Adrenal gland (tissue), 5 donors: ENCODE measurements at regions not wholly inside any gene's neighbourhood (a gene's known extent, or its start where the extent isn't known, plus 50 kb on each side); places are given as distances from the start of the nearest gene placed in this dataset.

Experiments used
- CTCF ChIP-seq, 6 experiments: fragments of 450-650 bp in 4 of 6; fragments of 200-600 bp in 2 of 6; sonication (generic) in 1 of 6; IDR thresholded peaks; 1 replicate in 5 of 6; 2 replicates in 1 of 6; pipeline versions ENCODE4 v1.5.1 to v1.8.0; 2016 to 2021; ENCODE audit warnings: antibody characterized with exemption in 6 of 6, mild to moderate bottlenecking in 2 of 6, moderate library complexity in 1 of 6
- POLR2A ChIP-seq, 2 donors: fragments of 450-650 bp; IDR thresholded peaks; one replicate each; pipeline ENCODE4 v1.6.1; 2017; ENCODE audit warnings: antibody characterized with exemption in 2 of 2, mild to moderate bottlenecking in 2 of 2, moderate library complexity in 1 of 2
- donor health status: DM: no; HTN: no; CAD: no.

GRCh38 chr7:110253093-110253492, 837.8 kb upstream of the LRRN3 start:
- no peak for TF ChIP-seq CTCF (IDR thresholded peaks at IDR 0.05)
- TF ChIP-seq POLR2A (IDR thresholded peaks at IDR 0.05) = no peak
